PC-9 (cell line): ENCODE measurements at regions not wholly inside any gene's neighbourhood (a gene's known extent, or its start where the extent isn't known, plus 50 kb on each side); places are given as distances from the start of the nearest gene placed in this dataset.

Source experiments
- BruUV-seq: library from RNA; stranded (reverse); fragments of 400-500 nt; replicated peaks from 2 replicates; lab custom pipeline; 2021; lab: Mats Ljungman, UMichigan
- CTCF ChIA-PET: fragments of 300-600 bp; sonication (Branson Sonifier 250); formaldehyde crosslinking; loops from one replicate; lab custom pipeline; 2022; ENCODE audit warnings: antibody characterized with exemption; lab: Charles Lee
- POLR2A ChIA-PET: fragments of 300-600 bp; sonication (Branson Sonifier 250); formaldehyde crosslinking; loops from one replicate; lab custom pipeline; 2022; ENCODE audit warnings: antibody characterized with exemption; ENCODE audit not compliant: unreplicated experiment; lab: Charles Lee
- DNase-seq, 2 experiments: peaks; one replicate each; pipeline versions ENCODE4 v3.0.0 to v3.0.0-alpha.2; 2015 to 2022; ENCODE audit warnings: mixed read lengths in 1 of 2
- H2AFZ ChIP-seq: fragments of 200-600 bp; sonication (generic); 2 replicates; pipeline ENCODE4 v1.8.1; 2017; ENCODE audit warnings: antibody characterized with exemption
- H3F3A ChIP-seq: fragments of 200-600 bp; sonication (generic); 2 replicates; pipeline ENCODE4 v1.8.1; 2017; ENCODE audit warnings: antibody characterized with exemption, mild to moderate bottlenecking, low read depth; ENCODE audit not compliant: insufficient read depth
- H3K27ac ChIP-seq: fragments of 200-600 bp; sonication (generic); 2 replicates; pipeline ENCODE4 v1.6.1; 2016; ENCODE audit warnings: mixed run types
- H3K27me3 ChIP-seq: fragments of 200-600 bp; sonication (generic); 2 replicates; pipeline ENCODE4 v1.6.1; 2016; ENCODE audit warnings: low read depth, mixed run types; ENCODE audit not compliant: insufficient read depth
- H3K36me3 ChIP-seq: fragments of 200-600 bp; sonication (generic); 2 replicates; pipeline ENCODE4 v1.6.1; 2016; ENCODE audit warnings: low read depth, mixed run types
- H3K4me1 ChIP-seq: fragments of 200-600 bp; sonication (generic); replicated peaks from 2 replicates; pipeline ENCODE4 v1.6.1; 2016; ENCODE audit warnings: mixed run types; ENCODE audit not compliant: insufficient read depth
- H3K4me2 ChIP-seq: fragments of 200-600 bp; sonication (generic); 2 replicates; pipeline ENCODE4 v1.6.1; 2017; ENCODE audit warnings: mixed run types
- H3K4me3 ChIP-seq: fragments of 200-600 bp; sonication (generic); 2 replicates; pipeline ENCODE4 v1.6.1; 2016; ENCODE audit warnings: mixed run types
- H3K79me2 ChIP-seq: fragments of 200-600 bp; sonication (generic); 2 replicates; pipeline ENCODE4 v1.6.1; 2017; ENCODE audit warnings: low read depth, mixed run types
- H3K9me2 ChIP-seq: fragments of 200-600 bp; sonication (generic); 2 replicates; pipeline ENCODE4 v1.8.1; 2017; ENCODE audit warnings: mild to moderate bottlenecking; ENCODE audit not compliant: insufficient read depth
- H3K9me3 ChIP-seq: fragments of 200-600 bp; sonication (generic); 2 replicates; pipeline ENCODE4 v1.8.1; 2016; ENCODE audit warnings: low read depth; ENCODE audit not compliant: insufficient read depth
- H4K20me1 ChIP-seq: fragments of 200-600 bp; sonication (generic); 2 replicates; pipeline ENCODE4 v1.8.1; 2017; ENCODE audit not compliant: insufficient read depth
- CTCF ChIP-seq: fragments of 200-600 bp; sonication (generic); conservative IDR thresholded peaks from 2 replicates; pipeline ENCODE4 v1.6.1; 2017; ENCODE audit warnings: mixed run types, antibody characterized with exemption, mild to moderate bottlenecking, moderate library complexity
- EZH2 ChIP-seq: fragments of 200-600 bp; sonication (generic); IDR thresholded peaks from 2 replicates; pipeline ENCODE4 v1.8.0; 2017; ENCODE audit warnings: antibody characterized with exemption, low read depth
- intact Hi-C: fragments of 100-400 bp; cut with micrococcal nuclease; formaldehyde crosslinking; loops from one replicate; pipeline ENCODE4 v1.10.0; 2022; ENCODE audit not compliant: unreplicated experiment

GRCh38 chr10:90561666-90562065 lies 296.2 kb downstream of the HTR7 start:
- DNase-seq, result no peak
- H3K4me3 ChIP-seq, result no peak overlapping the region
- no peaks in the 10 kb centered on the region for H3F3A ChIP-seq
- no peak overlapping the region for H2AFZ ChIP-seq
- no peaks in the 10 kb centered on the region for H3K9me3 ChIP-seq
- H3K36me3 ChIP-seq, result no peaks in the 10 kb centered on the region
- no peak overlapping the region for H3K27ac ChIP-seq
- no peaks in the 10 kb centered on the region for H3K4me1 ChIP-seq
- H3K79me2 ChIP-seq, result no peaks in the 10 kb centered on the region
- no peaks in the 10 kb centered on the region for H3K27me3 ChIP-seq
- CTCF ChIA-PET, result no interaction called here
- intact Hi-C loops, result no loop called here
- POLR2A ChIA-PET, result no interaction called here
- BruUV-seq, result no TSS peak
- no peaks in the 10 kb centered on the region for H3K9me2 ChIP-seq
- H3K4me2 ChIP-seq, result no peak overlapping the region
- TF ChIP-seq EZH2 (no peak), CTCF (no peak)
- H4K20me1 ChIP-seq, result no peaks in the 10 kb centered on the region

- no peaks in the 10 kb centered on the region for H3K9me3 ChIP-seq
- no peaks in the 10 kb centered on the region for H4K20me1 ChIP-seq
- H3K36me3 ChIP-seq, result no peaks in the 10 kb centered on the region
- no TSS peak for BruUV-seq
- no peaks in the 10 kb centered on the region for H3K4me1 ChIP-seq
- H2AFZ ChIP-seq, result no peak overlapping the region
- H3K79me2 ChIP-seq, result no peaks in the 10 kb centered on the region
- POLR2A ChIA-PET, result no interaction called here
- no peak overlapping the region for H3K4me3 ChIP-seq
- no peaks in the 10 kb centered on the region for H3K9me2 ChIP-seq
- DNase-seq, result no peak
- no peaks in the 10 kb centered on the region for H3F3A ChIP-seq
- no peak overlapping the region for H3K4me2 ChIP-seq
- no peaks in the 10 kb centered on the region for H3K27me3 ChIP-seq
- no peak for TF ChIP-seq EZH2
- no peak for TF ChIP-seq CTCF
- no peak overlapping the region for H3K27ac ChIP-seq
- CTCF ChIA-PET, result interaction anchor here (0.7 kb wide), 1 partner anchor 595 kb away, joined by 3 read pairs; no protein-coding TSS in a partner anchor
- intact Hi-C loops, result no loop called here
These were observed 286.2 kb downstream of the HTR7 start for GRCh38 chr10:90571481-90572258.

- H3K9me2 ChIP-seq, result no peaks in the 10 kb centered on the region
- H3K36me3 ChIP-seq, result no peaks in the 10 kb centered on the region
- no peak overlapping the region for H2AFZ ChIP-seq
- DNase-seq, result no peak
- POLR2A ChIA-PET, result no interaction called here
- no peaks in the 10 kb centered on the region for H3K9me3 ChIP-seq
- CTCF ChIA-PET, result interaction anchor here (0.6 kb wide), 1 partner anchor 653 kb away, joined by 5 read pairs; no protein-coding TSS in a partner anchor
- no peaks in the 10 kb centered on the region for H3K79me2 ChIP-seq
- no peak overlapping the region for H3K4me3 ChIP-seq
- H3K4me1 ChIP-seq, result peaks cover 7% of the 10 kb centered on the region; the same call in 1 of the 2 replicates
- TF ChIP-seq CTCF, result no peak
- H3K4me2 ChIP-seq, result no peak overlapping the region
- H3F3A ChIP-seq, result no peaks in the 10 kb centered on the region
- H4K20me1 ChIP-seq, result no peaks in the 10 kb centered on the region
- H3K27me3 ChIP-seq, result no peaks in the 10 kb centered on the region
- intact Hi-C loops, result no loop called here
- no TSS peak for BruUV-seq
- no peak overlapping the region for H3K27ac ChIP-seq
These were observed 282.7 kb downstream of the HTR7 start for GRCh38 chr10:90575125-90575524.
